Eye (tissue), 1 donor: ENCODE measurements at regions not wholly inside any gene's neighbourhood (a gene's known extent, or its start where the extent isn't known, plus 50 kb on each side); places are given as distances from the start of the nearest gene placed in this dataset.

Experiments used
- DNase-seq: peaks from one replicate; pipeline ENCODE4 v3.0.0-alpha.2; 2015

- DNase-seq = no peak
These were observed 112.8 kb upstream of the SLC25A48 start for GRCh38 chr5:135721548-135722090.

DNA sequence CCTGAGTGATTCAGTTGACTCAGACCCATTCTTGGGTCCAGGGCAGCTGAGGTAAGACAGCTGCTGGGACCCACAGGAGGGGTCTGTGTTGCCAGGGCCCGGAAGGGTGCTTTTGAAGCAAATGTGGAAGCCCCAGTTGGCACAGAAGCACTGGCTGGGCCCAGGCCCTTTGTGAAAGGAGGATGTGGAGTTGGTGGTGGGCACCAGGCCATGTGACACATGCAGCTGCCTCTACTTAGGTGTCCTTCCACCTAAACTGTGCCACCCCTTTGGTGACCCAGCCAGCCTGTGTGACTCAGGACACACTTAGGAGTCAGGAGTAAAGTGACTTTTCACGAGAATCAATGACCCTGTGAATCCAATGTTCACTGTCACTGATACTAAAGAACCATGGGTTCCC lies 114.3 kb upstream of the SLC25A48 start:
- DNase-seq = no peak

DNA sequence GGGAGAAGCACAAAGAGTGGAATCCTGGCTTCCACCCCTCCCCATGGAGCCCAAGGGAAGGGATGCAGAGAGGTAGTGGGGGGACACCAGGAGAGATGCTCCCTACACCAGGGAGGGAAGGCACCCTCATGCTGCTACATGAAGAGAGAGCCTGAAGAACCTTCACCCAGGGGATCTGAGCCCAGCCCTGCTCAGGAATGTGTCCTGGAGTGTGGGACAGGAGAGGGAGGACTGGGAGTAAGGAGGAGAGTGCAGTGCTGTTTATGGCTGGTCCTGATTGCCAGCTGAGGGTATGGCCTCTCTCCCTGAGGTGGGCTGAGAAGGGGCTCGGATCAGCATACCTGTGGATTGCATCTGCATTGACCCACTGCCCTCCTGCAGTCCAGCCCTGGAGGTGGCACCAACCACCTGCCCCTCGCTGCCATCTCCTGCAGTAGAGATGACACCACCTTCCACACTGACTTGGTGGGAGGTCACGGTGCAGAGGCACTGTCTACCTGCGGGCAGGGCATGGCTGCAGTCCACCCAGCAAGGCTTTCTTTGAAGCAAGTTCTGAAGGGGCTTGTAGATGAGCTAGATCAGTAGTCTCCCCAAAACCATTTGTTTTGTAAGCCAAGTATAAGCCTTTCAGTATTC lies 114.9 kb upstream of the SLC25A48 start:
- DNase-seq = no peak

DNA sequence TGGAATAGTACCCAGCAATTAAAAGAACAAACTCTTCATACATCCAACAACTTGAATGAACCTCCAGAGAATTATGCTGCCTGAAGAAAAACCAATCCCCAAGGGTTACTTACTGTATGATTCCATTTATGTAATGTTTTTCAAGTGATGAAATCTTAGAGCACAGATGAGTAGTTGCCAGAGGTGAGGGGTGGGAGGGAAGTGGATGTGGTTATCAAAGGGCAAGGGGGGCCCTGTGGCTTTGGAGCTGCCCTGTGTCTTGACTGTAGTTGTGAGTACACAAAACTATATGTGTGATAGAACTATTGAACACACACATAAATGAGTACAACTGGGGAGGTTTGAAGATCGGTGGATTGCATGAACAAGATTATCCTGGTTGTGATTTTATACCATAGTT lies 115.8 kb upstream of the SLC25A48 start:
- no peak for DNase-seq

DNA sequence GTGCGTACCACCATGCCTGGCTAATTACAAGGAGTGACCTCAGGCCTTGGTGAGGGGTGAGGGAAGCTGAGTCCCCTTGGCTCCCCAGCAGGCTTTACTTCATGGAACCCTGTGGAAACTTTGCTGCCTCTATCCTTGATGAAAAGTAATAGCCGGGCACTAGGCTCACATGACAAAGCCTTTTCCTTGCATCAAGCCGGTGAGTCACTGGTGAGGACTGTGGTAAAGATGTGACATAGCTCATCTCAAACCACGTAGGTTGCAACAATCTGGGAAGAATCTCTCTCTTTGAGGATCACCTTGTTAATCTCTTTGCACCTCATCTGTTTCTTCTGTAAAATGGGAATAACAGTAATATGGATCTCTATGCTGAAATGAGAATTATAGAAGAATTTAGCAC lies 116.3 kb upstream of the SLC25A48 start:
- no peak for DNase-seq

DNA sequence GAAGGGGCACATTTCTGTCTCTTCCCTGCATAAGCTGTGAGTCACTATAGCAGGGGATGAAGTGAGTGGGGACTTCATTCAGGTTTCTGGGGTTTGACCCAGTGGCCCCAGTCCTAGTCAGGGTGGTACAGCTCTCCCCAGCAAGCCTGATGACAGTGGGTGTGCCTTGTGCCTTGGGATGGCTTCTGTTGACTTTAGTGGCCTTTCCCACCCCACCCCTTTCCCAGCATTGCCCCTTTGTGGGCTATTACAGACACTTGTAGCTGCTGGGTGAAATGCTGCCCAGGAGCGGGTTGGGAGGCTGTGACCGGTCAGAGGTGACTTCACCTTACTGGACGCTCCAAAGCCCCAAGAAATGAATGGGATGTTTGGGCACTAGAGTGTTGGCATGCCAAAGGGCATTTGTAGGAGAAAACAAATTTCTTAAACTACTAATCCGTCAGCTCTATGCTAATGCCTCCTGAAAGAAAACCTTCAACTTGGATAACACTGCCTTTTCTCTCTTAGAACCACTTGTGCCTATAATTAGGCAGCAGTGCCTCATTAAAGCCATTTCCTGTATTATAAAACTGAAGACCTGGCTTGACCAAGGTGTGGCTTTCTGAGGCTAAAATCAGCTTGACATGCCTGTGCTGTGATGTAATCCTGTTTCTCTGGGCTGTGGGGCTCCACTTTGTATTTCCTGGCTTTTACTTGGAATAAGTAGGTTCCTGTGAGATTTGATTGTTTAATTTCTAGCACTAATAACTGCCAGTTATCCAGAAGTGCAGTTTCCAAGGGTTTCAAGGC lies 119.0 kb upstream of the SLC25A48 start:
- DNase-seq = no peak

DNA sequence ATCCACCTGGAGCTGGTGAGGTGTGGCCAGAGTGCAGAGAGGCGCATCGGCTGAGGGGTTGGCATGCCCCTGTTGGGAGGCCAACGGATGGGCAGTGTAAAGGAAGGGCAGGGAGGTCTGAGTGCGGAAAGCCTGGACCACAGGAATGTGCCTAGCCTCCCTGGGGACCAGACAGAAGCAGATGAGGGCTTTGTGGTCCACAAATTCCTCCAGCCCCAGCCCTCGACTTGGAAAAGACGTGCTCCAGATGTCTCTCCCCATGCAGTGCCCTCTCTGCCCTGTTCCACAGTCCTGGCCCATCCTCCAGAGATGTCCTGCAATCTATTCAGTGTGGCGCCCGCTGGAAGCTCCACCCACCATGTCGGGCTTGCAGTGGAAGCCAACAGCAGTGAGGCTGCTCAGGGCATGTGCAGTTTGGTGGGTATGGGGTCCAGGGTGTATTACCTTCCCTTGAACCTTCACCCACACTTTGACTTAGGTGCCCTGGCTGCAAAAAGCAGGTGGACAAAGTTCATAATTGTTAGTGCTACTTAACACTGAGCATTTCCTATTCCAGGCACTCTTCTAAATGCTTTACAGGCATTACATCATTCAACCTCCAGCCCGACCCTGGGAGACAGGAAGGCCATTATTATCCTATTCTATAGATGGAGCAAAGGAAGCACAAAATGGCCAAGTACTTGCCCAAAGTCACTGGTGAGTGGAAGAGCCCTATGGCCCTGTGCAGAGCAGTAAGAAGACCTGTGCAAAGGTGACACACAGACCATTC lies 120.2 kb upstream of the SLC25A48 start:
- no peak for DNase-seq

DNA sequence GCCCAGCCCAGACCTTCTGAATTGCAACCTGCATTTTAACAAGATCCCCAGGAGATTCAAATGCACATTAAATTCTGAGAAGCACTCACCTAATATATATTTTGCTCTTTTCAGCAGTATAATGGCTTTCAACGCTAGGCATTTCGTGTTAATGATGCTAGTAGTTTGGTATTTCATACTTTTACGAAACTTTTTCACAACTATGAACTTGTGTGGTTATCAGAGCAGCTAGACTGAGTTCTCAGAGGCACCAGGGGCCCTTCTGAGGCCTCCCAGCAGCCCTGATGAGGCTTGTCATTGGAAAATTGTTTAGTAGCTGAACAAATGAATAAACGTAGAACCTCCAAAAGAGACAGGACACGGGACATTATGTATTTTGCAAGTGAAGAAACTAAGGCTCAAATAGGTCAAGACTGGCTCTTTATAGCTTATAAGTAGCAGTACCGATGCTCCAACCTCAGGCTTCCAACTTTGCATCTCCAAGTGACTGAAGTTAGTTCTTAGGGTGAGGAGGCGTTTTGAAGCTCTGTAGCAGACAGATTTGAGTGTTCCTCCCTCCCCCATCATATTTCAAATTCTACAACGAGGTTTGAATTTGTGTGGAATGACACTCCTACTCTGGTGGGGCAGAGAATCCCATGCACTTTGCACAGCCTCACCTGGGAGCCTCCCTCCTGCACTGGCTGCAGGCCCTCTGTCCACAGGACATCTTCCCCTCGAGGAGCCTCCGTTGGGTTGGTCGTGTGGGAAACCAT lies 121.1 kb upstream of the SLC25A48 start:
- DNase-seq = no peak

- DNase-seq = no peak
These were observed 122.6 kb upstream of the SLC25A48 start for GRCh38 chr5:135711911-135712310.

DNA sequence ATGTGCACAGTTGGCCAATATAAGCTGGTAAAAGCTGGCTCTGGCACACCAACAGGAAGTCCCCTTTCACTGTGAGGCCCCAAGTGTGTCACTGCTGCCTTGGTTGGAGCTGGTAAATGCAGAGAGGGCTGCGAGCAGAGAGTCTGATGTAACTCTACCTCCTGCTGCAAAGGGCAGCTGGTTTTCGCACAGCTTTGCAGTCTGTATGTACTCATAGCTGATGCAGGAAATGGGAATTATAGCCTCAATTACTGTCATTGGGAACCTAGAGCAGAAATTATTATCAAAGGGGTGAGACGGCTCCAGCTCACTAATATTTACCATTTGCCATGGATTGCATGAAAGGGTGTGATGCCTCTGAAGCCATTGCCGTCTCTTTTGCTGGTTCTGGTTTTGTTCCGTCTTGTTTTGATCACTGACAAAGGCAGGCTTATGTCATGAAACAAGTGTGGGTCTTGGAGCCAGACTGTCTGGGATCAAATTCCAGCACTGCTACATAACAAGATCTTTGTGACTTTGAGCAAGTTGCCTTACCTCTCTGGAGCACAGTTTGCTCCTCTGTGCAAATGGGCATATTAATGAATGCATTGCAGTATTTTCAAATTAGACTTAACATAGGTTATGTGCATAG lies 124.3 kb upstream of the SLC25A48 start:
- DNase-seq = peak; percentile 29

DNA sequence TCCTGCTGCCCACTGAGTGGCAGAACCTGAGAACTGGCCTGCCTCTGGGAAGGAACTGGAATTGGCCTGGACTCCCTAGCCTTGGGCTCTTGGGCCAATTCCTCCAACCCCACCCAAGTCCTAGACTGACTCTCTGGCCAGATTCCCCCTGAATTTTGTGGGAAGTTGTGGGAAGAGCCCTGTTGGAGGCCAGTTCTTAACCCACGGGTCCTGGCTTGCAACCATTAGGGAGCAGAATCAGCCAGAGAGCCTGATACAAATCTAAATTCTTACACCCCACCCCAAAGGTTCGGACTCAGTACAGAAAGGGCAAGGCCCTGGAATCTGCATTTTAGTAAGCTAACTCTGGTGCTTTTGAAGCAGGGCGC lies 125.3 kb upstream of the SLC25A48 start:
- DNase-seq = no peak

GRCh38 chr5:135708481-135709207 lies 125.8 kb upstream of the SLC25A48 start:
- no peak for DNase-seq

- DNase-seq = no peak
These were observed 127.2 kb upstream of the SLC25A48 start for GRCh38 chr5:135707302-135707701.

DNA sequence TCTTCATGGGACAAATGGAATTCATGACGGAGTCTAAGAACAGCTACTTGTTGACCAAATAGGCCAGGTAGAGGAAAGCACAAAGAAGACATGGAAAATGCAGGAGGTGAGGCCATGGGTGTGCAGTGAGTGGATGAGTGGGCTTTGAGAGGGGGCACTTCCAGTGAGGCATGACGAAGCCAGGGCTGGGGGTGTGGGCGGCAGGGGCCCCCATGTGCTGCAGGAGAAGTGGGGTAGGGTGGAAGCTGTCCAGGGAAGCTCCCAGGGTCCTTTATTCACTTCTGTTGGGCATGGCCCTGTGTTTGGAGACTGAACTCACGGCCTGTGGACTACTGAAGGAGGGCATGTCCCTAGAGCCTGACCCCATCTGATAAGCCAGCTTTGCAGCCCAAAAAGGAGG lies 127.6 kb upstream of the SLC25A48 start:
- DNase-seq = no peak

DNA sequence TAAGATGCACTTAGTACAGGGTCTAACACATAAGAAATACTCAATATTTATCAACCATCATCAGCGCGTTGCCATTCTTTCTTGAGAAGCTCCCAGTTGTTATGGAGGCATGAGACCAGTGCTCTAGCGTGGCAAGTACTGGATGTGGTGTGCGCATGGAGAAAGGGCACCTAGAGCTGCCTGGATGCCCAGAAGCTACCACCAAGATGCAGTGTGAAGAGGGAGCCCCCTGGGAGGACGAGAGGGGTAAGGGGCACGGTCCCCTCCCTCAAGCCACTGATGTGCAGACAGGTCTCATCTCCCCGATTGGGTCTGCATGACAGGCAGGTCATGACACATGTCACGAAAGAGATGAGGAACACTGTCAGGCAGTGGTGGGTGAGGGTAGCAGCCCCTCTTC lies 127.7 kb upstream of the CXCL14 start:
- no peak for DNase-seq

- DNase-seq = no peak
These were observed 127.2 kb upstream of the CXCL14 start for GRCh38 chr5:135705941-135706466.

GRCh38 chr5:135705141-135705631 lies 126.4 kb upstream of the CXCL14 start:
- DNase-seq = peak; percentile 32

GRCh38 chr5:135704616-135705015 lies 125.8 kb upstream of the CXCL14 start:
- DNase-seq = no peak

- peak; percentile 33 for DNase-seq
These were observed 124.3 kb upstream of the CXCL14 start for GRCh38 chr5:135703016-135703550.

- DNase-seq = no peak
These were observed 123.4 kb upstream of the CXCL14 start for GRCh38 chr5:135702191-135702590.

DNA sequence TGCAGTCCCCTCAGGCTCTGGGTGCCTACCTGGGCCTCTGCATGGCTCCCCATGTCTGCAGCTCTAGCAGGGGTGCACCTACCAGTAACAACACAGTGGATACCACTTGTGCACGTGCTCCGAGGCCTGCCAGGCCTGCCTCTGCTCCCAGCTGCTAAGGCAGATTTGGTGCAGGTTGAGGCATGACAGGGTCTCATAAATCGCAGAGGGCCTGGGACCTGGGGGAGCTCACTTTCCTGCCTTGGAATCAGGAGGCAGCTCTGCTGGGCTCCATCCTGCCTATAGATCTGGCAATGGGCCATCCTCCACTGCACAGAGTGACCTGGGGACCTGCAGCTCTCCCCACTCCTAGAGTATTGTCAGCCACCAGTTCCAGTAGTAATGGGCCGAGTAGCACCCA lies 121.9 kb upstream of the CXCL14 start:
- no peak for DNase-seq
